ENCODE measurements at regions not wholly inside any gene's neighbourhood (a gene's known extent, or its start where the extent isn't known, plus 50 kb on each side); places are given as distances from the start of the nearest gene placed in this dataset.

DNA sequence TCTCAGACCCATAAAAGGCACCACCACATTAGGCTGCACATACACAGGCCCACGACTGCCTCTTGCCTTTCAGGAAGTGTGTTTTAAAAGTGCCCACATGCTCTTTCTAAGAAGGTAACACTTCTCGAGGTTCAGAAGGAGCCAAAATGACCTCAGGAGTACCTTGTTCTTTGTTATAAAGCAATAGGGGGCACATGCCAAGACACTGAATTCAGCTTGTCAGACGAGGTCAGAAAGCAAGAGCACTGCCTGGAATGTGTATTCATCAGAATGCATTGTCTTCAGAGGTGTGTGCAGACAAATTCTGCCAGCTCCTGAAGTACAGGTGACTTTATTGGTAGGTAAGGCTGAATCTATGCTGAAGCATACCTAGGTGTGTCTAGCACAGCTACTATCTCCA, 114.5 kb upstream of the IRX1 start:
- intact Hi-C loops (cut with micrococcal nuclease; ENCODE audit: unreplicated experiment), result no loop called here
- H3K27me3 ChIP-seq (ENCODE audit: insufficient read depth, low read depth), result peaks cover 26% of the 10 kb centered on the region
- CTCF ChIA-PET, result no interaction called here
- H3K36me3 ChIP-seq (ENCODE audit: low read depth), result no peaks in the 10 kb centered on the region
- no peaks in the 10 kb centered on the region for H3K4me1 ChIP-seq (replicated peaks; ENCODE audit: insufficient read depth)
- POLR2A ChIA-PET (ENCODE audit: unreplicated experiment), result no interaction called here
- H3K9me3 ChIP-seq (ENCODE audit: insufficient read depth, low read depth), result no peaks in the 10 kb centered on the region; the same call in 1 of the 2 replicates
- DNase-seq, result no peak
- H3K79me2 ChIP-seq (ENCODE audit: low read depth), result no peaks in the 10 kb centered on the region
- BruUV-seq (replicated peaks), result no TSS peak
- no peaks in the 10 kb centered on the region for H3K9me2 ChIP-seq (ENCODE audit: insufficient read depth)
- H3F3A ChIP-seq (ENCODE audit: insufficient read depth, low read depth), result peaks cover 11% of the 10 kb centered on the region
- H3K4me3 ChIP-seq, result no peak overlapping the region
- no peak overlapping the region for H3K27ac ChIP-seq
- H4K20me1 ChIP-seq (ENCODE audit: insufficient read depth), result no peaks in the 10 kb centered on the region; the same call in 1 of the 2 replicates
- H3K4me2 ChIP-seq, result no peak overlapping the region
- TF ChIP-seq, protein P1, sequence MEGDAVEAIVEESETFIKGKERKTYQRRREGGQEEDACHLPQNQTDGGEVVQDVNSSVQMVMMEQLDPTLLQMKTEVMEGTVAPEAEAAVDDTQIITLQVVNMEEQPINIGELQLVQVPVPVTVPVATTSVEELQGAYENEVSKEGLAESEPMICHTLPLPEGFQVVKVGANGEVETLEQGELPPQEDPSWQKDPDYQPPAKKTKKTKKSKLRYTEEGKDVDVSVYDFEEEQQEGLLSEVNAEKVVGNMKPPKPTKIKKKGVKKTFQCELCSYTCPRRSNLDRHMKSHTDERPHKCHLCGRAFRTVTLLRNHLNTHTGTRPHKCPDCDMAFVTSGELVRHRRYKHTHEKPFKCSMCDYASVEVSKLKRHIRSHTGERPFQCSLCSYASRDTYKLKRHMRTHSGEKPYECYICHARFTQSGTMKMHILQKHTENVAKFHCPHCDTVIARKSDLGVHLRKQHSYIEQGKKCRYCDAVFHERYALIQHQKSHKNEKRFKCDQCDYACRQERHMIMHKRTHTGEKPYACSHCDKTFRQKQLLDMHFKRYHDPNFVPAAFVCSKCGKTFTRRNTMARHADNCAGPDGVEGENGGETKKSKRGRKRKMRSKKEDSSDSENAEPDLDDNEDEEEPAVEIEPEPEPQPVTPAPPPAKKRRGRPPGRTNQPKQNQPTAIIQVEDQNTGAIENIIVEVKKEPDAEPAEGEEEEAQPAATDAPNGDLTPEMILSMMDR (conservative IDR thresholded peaks at IDR 0.05), result no peak
- TF ChIP-seq EZH2 (IDR thresholded peaks at IDR 0.05; ENCODE audit: low read depth), result no peak
- H2AFZ ChIP-seq, result no peak overlapping the region

DNA sequence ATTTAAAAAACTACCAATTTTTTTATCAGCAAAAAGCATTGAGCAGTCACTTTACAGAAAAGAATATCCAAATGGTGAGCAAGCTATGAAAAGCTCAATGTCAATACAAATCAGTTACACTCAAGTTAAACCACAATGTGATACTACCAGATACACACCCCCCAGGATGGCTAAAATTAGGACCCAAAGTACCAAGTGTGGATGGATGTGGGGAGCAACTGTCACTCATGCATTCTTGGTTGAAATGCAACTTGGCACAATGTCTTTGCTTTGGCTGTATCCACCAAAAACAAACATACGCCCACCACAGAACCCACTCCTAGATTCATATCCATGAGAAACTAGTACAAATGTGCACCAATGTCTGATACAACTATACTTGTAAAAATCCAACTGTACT, 120.0 kb upstream of the IRX1 start:
- TF ChIP-seq EZH2 (IDR thresholded peaks at IDR 0.05; ENCODE audit: low read depth), result no peak
- TF ChIP-seq, protein P1 (conservative IDR thresholded peaks at IDR 0.05), result no peak

DNA sequence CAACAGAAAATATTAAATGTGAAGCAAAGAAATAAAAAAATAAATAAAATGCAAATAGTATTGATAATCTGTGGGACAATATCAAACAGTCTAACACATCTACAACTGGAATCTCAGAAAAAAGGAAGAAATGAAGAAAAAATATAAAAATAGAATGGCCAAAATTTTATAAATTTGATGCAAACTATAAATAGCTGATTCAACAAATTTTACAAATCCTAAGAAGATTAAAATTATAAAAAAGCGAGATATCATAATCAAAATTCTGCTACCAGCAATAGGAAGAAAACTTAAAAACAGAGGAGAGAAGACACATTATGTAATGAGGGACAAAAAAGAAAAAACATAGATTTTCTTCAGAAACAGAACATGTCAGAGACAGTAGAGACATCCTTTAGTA, 129.2 kb upstream of the IRX1 start:
- Histone ChIP-seq H3K79me2 (ENCODE audit: low read depth) (no peaks in the 10 kb centered on the region), H3K27me3 (ENCODE audit: insufficient read depth, low read depth) (no peaks in the 10 kb centered on the region), H4K20me1 (ENCODE audit: insufficient read depth) (no peaks in the 10 kb centered on the region; the same call in 1 of the 2 replicates)

More for the DNA sequence above, 120.0 kb upstream of the IRX1 start:
- Histone ChIP-seq H3K4me3 (no peak overlapping the region), H3K79me2 (ENCODE audit: low read depth) (no peaks in the 10 kb centered on the region), H4K20me1 (ENCODE audit: insufficient read depth) (peaks cover 3% of the 10 kb centered on the region; the same call in 1 of the 2 replicates), H3K9me2 (ENCODE audit: insufficient read depth) (no peaks in the 10 kb centered on the region; the same call in 1 of the 2 replicates), H3K36me3 (ENCODE audit: low read depth) (no peaks in the 10 kb centered on the region), H3K27ac (no peak overlapping the region), H3K27me3 (ENCODE audit: insufficient read depth, low read depth) (peaks cover 10% of the 10 kb centered on the region; the same call in 1 of the 2 replicates), H2AFZ (no peak overlapping the region), H3K4me2 (no peak overlapping the region), H3K4me1 (replicated peaks; ENCODE audit: insufficient read depth) (no peaks in the 10 kb centered on the region), H3F3A (ENCODE audit: insufficient read depth, low read depth) (no peaks in the 10 kb centered on the region), H3K9me3 (ENCODE audit: insufficient read depth, low read depth) (no peaks in the 10 kb centered on the region)
- no peak for DNase-seq
- ChIA-PET POLR2A (ENCODE audit: unreplicated experiment) (no interaction called here), CTCF (no interaction called here)
- BruUV-seq (replicated peaks), result no TSS peak
- intact Hi-C loops (cut with micrococcal nuclease; ENCODE audit: unreplicated experiment), result no loop called here

More for the DNA sequence above, 129.2 kb upstream of the IRX1 start:
- POLR2A ChIA-PET (ENCODE audit: unreplicated experiment), result interaction anchor here (0.6 kb wide), 1 partner anchor 34 kb away, joined by 5 read pairs; no protein-coding TSS in a partner anchor
- H3K9me2 ChIP-seq (ENCODE audit: insufficient read depth), result no peaks in the 10 kb centered on the region
- intact Hi-C loops (cut with micrococcal nuclease; ENCODE audit: unreplicated experiment), result no loop called here
- H3K36me3 ChIP-seq (ENCODE audit: low read depth), result no peaks in the 10 kb centered on the region
- DNase-seq, result no peak
- H3K9me3 ChIP-seq (ENCODE audit: insufficient read depth, low read depth), result no peaks in the 10 kb centered on the region
- no peaks in the 10 kb centered on the region for H3K4me1 ChIP-seq (replicated peaks; ENCODE audit: insufficient read depth)
- no peak overlapping the region for H3K4me3 ChIP-seq
- H3K27ac ChIP-seq, result no peak overlapping the region
- CTCF ChIA-PET, result no interaction called here
- H3F3A ChIP-seq (ENCODE audit: insufficient read depth, low read depth), result no peaks in the 10 kb centered on the region
- TF ChIP-seq EZH2 (IDR thresholded peaks at IDR 0.05; ENCODE audit: low read depth), result no peak
- TF ChIP-seq, protein P1 (conservative IDR thresholded peaks at IDR 0.05), result no peak
- no peak overlapping the region for H2AFZ ChIP-seq
- H3K4me2 ChIP-seq, result no peak overlapping the region
- BruUV-seq (replicated peaks), result no TSS peak
